GM08714 (cell line): ENCODE measurements at regions not wholly inside any gene's neighbourhood (a gene's known extent, or its start where the extent isn't known, plus 50 kb on each side); places are given as distances from the start of the nearest gene placed in this dataset.

Experiments used
- H3K4me3 ChIP-seq: fragments of 200-500 bp; sonication (Bioruptor generic); 2 replicates; pipeline ENCODE4 v1.5.1; 2014; ENCODE audit warnings: mild to moderate bottlenecking, low read length, inconsistent platforms
- ZNF274 ChIP-seq: IDR thresholded peaks from 2 replicates; pipeline ENCODE4 v1.6.1; 2012; ENCODE audit warnings: mild to moderate bottlenecking, low read depth, low read length

GRCh38 chr6:169885131-169885530 lies 133.7 kb downstream of the ERMARD start:
- H3K4me3 ChIP-seq: no peak overlapping the region
- TF ChIP-seq ZNF274: no peak

GRCh38 chr6:169884158-169884557 lies 132.7 kb downstream of the ERMARD start:
- TF ChIP-seq ZNF274: no peak
- H3K4me3 ChIP-seq: no peak overlapping the region

- TF ChIP-seq ZNF274: no peak
- H3K4me3 ChIP-seq: no peak overlapping the region
Observed at GRCh38 chr6:169883316-169883715, 131.9 kb downstream of the ERMARD start.

- no peak for TF ChIP-seq ZNF274
Observed at GRCh38 chr6:169881976-169882375, 130.6 kb downstream of the ERMARD start.

GRCh38 chr6:169881398-169881797 lies 130.0 kb downstream of the ERMARD start:
- no peak overlapping the region for H3K4me3 ChIP-seq
- no peak for TF ChIP-seq ZNF274

More at GRCh38 chr6:169881976-169882375, 130.6 kb downstream of the ERMARD start:
- H3K4me3 ChIP-seq: no peak overlapping the region

GRCh38 chr6:169880516-169880915 lies 129.1 kb downstream of the ERMARD start:
- TF ChIP-seq ZNF274: no peak
- H3K4me3 ChIP-seq: no peak overlapping the region

GRCh38 chr6:169869301-169869700 lies 117.9 kb downstream of the ERMARD start:
- no peak overlapping the region for H3K4me3 ChIP-seq
- TF ChIP-seq ZNF274: no peak

GRCh38 chr6:169868458-169868857 lies 117.0 kb downstream of the ERMARD start:
- no peak for TF ChIP-seq ZNF274
- H3K4me3 ChIP-seq: no peak overlapping the region

- TF ChIP-seq ZNF274: no peak
- H3K4me3 ChIP-seq: no peak overlapping the region
Observed at GRCh38 chr6:169867751-169868191, 116.3 kb downstream of the ERMARD start.

- no peak for TF ChIP-seq ZNF274
- no peak overlapping the region for H3K4me3 ChIP-seq
Observed at GRCh38 chr6:169866668-169867521, 115.5 kb downstream of the ERMARD start.

GRCh38 chr6:169866140-169866534 lies 114.7 kb downstream of the ERMARD start:
- H3K4me3 ChIP-seq: no peak overlapping the region
- no peak for TF ChIP-seq ZNF274

- TF ChIP-seq ZNF274: no peak
- H3K4me3 ChIP-seq: no peak overlapping the region
Observed at GRCh38 chr6:169865346-169866139, 114.1 kb downstream of the ERMARD start.

- no peak for TF ChIP-seq ZNF274
- H3K4me3 ChIP-seq: no peak overlapping the region
Observed at GRCh38 chr6:169864148-169865020, 113.0 kb downstream of the ERMARD start.

GRCh38 chr6:169863710-169864109 lies 112.3 kb downstream of the ERMARD start:
- no peak overlapping the region for H3K4me3 ChIP-seq
- no peak for TF ChIP-seq ZNF274

- no peak overlapping the region for H3K4me3 ChIP-seq
- no peak for TF ChIP-seq ZNF274
Observed at GRCh38 chr6:169862892-169863525, 111.6 kb downstream of the ERMARD start.
